Sciatic nerve (tissue), 2 donors: ENCODE measurements at regions not wholly inside any gene's neighbourhood (a gene's known extent, or its start where the extent isn't known, plus 50 kb on each side); places are given as distances from the start of the nearest gene placed in this dataset.
"Not testable (repeated sequence)": the region's sequence is repeated elsewhere in the genome, so short reads cannot be mapped to it uniquely, and the experiment has no call there.

Experiments
- ATAC-seq: fragments of 200-7000 bp; cut with Tn5 transposase; one replicate; pipeline ENCODE4 v1.9.1; 2020; ENCODE audit warnings: mild to moderate bottlenecking, moderate library complexity
- DNase-seq: peaks from one replicate; pipeline ENCODE4 v3.0.0-alpha.2; 2020; ENCODE audit warnings: low spot score
- intact Hi-C: fragments of 100-400 bp; cut with DNase I; formaldehyde crosslinking; loops from one replicate; pipeline ENCODE4 v1.14.2; 2022
- donor health status: DM: no; HTN: no; CAD: no.
- donor health status: DM: no; HTN: no; CAD: no.

DNA sequence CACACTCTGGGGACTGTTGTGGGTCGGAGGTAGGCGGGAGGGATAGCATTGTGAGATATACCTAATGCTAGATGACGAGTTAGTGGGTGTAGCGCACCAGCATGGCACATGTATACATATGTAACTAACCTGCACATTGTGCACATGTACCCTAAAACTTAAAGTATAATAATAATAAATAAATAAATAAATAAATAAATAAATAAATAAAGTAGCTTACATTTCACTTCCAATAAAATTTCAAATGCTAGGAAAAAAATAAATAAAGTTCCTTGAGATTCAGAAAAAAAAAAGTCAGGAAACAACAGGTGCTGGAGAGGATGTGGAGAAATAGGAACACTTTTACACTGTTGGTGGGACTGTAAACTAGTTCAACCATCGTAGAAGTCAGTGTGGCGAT, 353.5 kb upstream of the UBE2E2 start:
- ATAC-seq, DNase-seq, intact Hi-C loops: not testable (repeated sequence)

DNA sequence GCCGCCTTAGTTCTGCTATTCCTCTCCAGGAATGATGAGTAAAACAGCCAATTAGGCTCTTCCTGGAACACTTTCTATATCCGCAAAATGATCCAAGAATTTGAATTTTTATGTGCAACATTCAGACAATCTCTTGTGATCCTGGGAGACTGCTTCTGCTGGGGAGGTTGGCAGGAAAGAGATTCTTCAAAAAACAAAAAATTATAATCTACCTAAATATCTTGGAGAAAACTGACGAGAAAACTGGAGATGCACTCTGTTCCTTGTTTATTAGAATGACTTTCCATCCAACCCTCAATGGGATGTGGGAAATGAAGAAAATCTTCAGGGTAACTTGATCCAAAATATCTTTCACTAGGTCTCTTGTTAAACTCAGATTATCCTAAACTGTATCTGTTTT, 346.3 kb upstream of the UBE2E2 start:
- no peak for DNase-seq
- intact Hi-C loops: no loop called here
- ATAC-seq: no peak

DNA sequence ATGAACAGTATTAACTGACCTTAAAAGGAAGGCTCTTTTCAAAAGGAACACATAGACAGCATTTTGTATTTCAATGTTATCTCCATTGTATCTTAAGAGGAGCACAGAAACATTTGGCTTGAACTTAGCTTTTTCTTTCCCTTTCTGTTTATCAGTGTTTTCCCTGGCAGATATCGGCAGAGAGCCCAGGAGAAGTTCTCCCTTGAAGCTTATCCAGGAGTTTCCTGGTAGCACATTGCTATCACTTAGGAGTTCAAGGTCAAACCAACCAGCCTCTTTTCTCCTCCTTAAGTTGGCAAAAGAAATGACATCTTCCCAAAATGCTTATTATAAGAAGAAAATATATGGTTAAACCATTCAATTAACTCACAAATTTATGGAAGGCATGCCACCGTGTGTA, 344.6 kb upstream of the UBE2E2 start:
- intact Hi-C loops: no loop called here
- DNase-seq: no peak
- ATAC-seq: peak; percentile 36

DNA sequence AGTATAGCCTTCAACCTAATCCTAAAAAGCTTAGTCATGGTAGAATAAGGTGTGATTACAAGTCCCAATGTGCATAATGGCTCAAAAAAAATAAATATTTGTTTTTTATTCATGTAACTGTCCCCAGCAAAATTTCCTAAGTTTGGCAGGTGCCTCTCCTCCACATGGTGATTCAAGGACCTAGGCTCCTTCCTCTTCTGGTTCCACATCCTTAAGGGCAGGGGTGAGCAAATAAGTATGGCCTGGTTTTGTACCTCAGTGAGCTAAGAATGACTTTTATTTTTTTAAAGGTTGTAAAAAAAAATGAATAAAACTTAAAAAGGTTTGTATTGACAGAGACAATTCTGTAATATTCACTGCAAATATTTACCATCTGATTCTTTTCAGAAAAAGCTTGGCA, 343.5 kb upstream of the UBE2E2 start:
- DNase-seq: no peak
- intact Hi-C loops: no loop called here
- no peak for ATAC-seq

DNA sequence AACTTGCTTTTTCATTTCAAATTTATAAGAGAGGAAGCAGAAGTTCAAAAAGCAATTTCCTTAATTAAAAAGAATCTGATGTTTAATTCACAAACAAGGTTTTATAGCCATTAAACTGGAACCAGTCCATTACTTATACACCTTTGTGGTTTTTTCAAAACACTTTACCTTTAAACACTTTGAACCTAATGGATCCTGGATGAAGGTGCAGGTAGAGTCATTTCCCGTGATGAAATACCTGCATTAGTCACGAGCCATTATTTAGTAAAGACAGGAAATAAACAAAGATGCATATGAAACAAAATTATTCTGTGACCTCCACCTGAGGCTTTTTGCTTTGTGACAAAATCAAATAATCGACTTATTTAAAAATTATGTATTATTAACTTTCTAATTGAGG, 341.7 kb upstream of the UBE2E2 start:
- ATAC-seq (no peak), DNase-seq (no peak)
- intact Hi-C loops: no loop called here

DNA sequence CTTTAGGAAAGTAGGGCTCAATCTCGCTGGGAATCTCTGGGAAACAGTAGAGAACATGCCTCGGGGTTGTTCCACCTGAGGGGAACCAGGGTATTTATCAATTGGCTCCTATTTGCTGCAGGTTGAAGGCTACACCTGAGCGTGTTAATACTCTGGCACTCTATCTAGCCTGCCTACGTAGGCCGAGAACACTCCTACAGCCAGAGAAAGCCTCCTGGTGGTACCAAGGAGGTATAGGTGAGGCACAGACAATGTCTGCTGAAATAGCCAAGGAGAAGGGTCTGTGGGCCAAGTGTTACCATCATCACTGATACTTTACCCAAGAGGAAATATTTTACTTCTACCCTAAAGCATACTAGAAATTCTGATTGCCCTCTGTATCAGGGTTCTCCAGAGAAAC, 341.0 kb upstream of the UBE2E2 start:
- intact Hi-C loops: no loop called here
- DNase-seq (no peak), ATAC-seq (no peak)

DNA sequence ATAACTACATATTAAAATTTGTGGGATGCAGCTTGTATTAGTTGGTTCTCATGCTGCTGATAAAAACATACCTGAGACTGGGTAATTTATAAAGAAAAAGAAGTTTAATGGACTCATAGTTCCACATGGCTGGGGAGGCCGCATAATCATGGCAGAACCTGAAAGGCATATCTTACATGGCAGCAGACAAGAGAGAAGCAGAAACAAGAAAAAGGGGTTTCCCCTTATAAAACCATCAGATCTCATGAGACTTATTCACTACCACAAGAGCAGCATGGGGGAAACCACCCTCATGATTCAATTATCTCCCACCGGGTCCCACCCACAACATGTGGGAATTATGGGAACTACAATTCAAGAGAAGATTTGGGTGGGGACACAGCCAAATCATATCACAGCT, 320.3 kb upstream of the UBE2E2 start:
- ATAC-seq, intact Hi-C loops, DNase-seq: not testable (repeated sequence)

DNA sequence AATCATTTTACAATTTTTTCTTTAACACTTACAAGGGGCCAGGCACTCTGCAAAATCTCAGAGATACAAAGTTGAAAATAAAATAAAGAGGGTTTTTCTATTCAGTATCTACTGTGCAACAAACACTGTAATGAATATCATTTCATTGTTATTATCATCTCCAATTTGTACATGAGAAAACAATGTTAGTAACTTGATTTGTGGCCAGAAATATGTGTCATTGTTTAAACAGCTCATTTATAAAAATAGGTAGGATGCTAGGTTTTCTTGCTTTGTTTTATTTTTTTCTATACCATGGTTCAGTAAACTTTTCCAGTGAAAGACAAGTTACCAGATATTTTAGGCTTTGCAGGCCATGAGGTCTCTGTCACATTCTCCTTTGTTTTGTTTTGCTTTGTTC, 318.1 kb upstream of the UBE2E2 start:
- intact Hi-C loops: no loop called here
- ATAC-seq (no peak), DNase-seq (no peak)

DNA sequence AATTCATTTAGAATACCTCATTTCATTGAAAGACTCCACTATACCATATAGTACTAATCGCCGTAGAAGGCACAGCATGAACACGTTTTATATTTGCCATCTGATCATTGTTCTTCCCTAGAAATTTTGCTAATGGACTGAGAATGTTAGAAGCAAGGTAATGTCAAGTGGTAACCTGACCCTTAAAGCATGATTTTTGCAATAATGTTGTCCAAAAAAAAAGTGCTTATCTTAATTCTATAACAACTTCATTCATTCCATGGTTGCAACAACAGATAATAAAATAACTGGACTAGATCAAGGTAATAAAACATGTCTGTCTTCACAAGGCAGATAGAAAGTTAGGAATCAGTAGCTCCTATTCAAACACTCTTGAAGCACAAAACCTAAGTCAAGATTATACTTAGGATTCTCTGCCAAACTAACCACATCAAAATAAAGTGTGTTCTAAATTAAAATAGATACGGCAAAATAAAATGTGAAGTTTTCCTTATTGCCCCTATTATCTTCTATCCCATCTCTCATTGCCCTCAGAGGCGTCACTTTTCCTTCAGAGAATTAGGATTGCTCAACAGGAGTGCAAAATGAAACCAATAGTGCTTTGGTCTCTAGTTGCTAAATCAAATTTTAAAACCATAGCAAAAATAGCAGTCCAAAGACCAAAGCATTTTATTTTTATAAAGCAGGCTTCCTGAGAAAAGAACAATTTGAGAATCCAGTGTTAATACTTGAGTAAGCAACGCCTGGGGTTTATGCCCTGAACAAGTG, 317.4 kb upstream of the UBE2E2 start:
- DNase-seq: no peak
- peak; percentile 82 for ATAC-seq
- intact Hi-C loops: no loop called here

DNA sequence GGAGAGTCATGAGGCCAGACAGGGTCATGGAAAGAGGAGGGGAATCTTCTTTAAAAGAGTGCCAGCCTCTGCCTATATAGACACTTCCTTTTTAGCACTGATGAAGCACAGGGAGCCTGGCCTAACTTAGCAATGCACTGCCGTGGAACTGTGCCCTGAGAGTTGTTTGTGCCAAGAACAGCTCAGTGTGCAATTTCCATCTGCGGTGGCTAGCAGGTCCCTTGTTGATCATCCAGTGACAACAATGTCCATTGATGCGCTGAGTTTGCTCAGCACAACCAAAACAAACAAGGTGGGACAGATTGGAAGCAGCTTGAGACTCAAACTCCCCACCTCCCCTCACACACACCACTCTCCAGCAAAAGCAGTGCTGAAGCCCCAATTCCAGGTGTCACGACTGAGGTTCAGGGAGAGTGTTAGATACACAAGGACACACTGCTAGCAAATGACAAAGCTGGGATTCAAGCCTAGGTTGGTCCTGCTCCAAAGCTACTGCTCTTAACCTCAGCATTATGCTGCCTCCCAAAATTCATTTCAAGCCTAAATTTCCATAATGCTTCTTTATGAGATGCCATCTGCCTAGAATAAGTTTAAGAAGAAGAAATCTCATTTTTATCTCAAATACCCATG, 316.6 kb upstream of the UBE2E2 start:
- DNase-seq: peak; percentile 70
- peak; percentile 93 for ATAC-seq
- intact Hi-C loops: no loop called here

DNA sequence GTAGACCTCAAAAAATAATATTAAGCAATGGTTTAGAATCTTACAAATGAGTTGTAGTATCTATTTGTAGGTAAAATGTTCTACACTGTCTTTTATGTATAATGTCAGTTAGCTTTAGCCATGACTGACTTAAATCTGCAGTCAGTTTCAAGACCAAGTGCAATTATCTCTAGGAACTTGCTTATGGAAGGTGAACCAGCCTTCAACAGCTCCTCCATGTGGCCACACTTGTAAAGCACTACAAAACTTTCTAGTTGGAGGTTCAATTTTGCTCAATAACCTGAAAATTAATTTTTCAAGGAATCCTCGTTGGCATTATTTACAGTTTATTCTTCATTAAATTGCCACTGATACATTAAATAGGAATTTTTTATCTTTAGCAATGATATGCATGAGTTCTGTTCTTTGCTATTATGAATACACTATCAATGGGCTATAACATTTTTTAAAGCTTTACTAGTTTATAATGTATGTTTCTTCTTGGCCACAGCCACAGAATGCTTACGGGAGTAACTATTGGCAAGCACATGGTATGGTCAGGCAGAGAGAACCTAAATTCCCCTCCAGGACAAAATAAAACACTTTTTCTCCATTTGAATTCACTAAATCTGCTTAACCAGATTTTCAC, 315.3 kb upstream of the UBE2E2 start:
- no peak for ATAC-seq
- DNase-seq: no peak
- intact Hi-C loops: no loop called here

DNA sequence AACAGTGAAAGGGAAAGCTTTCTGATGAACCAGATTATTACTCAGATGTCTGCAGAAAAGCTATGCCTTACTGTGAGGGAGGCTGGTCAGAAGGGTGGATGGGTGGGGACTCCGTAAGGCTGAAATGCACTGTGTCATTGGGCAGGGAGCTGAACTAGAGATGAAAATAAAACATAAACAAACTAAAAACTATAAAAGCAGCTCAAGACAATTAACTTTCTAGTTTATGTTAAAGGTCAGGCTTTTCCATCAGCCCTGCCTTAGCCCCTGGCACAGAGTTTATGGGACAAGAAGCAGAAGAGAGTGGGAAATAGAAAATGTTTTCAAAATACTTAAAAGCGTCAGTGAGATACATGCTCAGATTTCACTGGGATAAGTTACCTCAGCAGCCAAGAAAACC, 310.0 kb upstream of the UBE2E2 start:
- ATAC-seq (peak; percentile 55), DNase-seq (no peak)
- intact Hi-C loops: no loop called here

DNA sequence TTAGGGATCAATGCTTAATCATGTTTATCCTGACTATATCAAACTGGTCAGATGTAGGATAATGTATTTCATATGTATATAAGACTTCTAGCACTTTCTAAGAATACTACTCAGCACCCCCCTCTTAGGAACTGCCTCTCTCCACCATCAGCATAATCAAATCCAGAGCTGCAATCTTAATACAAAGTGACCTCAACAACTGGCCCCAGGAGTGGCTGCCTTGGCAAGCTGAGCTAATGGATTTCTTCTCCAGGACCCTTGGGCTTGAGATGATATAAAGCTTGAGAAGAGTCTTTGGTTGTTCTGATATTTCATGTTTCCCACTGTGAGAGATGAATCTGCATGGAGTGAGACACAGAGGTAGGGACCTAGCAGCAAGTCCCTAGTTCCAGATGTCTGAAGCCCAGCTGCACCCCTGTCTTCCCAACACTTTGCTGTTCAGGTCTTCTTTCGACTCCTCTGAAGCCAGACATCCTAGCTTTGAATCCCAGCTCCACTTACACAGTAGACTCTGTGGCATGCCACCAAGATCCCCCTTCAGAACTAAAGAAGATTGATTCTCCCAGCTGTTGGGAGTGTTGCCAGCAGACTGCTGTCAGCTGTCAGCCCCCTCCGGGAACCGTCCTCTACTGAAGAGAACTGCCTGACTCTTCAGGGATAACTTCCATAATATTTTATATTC, 309.3 kb upstream of the UBE2E2 start:
- intact Hi-C loops: no loop called here

DNA sequence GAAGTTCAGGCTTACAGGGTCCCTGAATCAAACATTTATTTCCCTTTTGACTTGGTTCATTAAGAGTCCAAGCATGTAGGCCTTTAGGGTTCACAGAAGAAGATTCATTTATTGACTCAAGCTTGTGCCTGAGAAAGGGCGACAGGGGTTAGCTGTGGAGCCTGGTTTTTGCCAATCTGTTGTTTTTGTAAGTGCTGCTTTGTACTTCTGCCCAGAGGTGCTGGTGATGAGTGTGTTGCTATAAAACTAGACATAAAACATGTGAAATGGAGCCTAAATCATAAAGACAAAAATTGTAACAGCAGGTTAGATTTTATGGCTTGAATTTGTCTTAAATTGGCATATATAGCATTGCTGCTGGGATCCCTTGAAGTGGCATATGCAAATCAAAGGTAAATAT, 308.3 kb upstream of the UBE2E2 start:
- intact Hi-C loops: no loop called here
- DNase-seq (no peak), ATAC-seq (no peak)

More for the DNA sequence above, 309.3 kb upstream of the UBE2E2 start:
- ATAC-seq (peak; percentile 78), DNase-seq (no peak)

DNA sequence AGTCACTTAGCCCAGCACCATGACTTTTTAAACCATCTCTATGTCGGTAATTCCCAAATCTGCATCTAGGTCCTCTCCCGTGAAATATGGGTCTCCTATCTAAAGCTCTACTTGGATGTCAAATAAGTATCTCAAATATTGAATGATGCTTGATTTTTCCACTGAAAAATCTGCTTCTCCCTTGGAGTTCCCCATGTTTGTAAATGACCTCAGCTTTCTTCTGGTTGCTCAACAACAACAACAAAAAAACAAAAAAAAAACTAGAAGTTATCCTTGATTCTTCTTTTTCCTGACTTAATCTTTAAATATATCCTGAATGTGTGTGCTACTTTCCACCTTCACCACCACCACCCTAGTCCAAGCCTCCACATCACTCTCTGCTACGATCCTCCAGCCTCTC, 307.5 kb upstream of the UBE2E2 start:
- ATAC-seq: no peak
- DNase-seq: no peak
- intact Hi-C loops: no loop called here

DNA sequence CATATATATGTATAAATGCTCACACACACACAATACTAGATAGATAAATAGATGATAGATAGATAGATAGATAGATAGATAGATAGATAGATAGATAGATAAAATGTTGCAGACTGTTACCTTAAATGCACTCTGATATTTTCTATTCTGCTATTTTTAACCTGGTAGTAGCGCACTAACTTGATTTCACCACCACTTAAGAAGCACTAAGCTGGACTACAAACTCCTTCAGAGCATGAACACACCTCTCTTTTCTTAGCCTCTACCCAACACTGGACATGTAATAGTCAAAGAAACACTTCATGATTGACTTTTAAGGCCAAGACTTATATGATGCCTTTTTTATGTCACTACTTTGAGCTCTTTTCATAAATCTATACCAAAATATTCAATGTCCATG, 304.6 kb upstream of the UBE2E2 start:
- DNase-seq: no peak
- no peak for ATAC-seq
- intact Hi-C loops: no loop called here

DNA sequence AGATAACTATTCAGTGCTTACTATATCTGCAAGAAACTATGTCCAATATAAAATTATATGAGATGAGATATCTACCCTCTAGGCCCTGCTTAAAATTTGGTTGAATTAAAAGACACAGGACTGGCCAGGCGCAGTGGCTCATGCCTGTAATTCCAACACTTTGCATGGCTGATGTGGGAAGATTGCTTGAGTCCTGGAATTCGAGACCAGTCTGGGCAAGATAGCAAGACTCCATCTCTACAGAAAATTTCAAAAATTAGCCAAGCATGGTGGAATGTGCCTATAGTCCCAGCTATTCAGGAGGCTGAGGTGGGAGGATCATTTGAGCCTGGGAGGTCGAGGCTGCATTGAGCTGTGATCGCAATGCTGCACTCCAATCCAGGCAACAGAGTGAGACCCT, 303.7 kb upstream of the UBE2E2 start:
- DNase-seq: no peak
- intact Hi-C loops: no loop called here
- ATAC-seq: no peak

DNA sequence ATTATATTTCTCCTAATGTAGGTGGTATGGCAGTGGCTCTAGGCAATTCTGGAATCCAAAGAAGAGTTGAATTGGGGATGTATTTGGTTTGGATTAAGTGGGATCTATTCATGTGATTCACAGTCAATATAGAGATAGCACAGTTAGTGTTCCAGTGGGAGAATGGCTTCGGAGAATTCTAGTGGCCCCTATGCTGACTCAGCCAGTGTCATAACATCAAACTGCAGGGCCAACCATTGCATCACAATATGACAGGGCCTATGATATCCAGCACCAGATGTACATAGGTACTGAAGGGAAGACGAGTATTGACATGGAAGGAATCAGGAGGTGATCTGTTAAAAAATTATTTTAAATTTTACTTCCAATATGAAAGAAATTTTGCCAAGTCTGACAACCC, 302.8 kb upstream of the UBE2E2 start:
- ATAC-seq (no peak), DNase-seq (no peak)
- intact Hi-C loops: no loop called here

DNA sequence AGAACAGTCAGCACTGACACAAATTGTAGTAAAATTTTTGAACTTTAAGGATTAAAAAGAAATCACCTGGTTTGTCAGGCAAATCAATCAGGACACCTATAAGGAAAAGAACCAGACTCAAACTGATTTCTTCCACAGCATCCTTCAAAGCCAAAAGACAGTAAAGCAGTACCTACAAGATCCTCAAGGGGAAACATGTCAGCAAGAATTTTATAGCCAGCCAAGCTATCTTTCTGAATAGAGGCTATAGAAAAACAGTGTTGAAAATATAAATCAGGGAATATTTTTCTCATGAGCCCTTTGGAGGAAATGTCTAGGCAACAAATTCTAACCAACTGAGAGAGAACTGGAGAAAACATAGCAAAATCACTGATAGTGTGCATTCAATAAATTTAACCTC, 301.4 kb upstream of the UBE2E2 start:
- DNase-seq (no peak), ATAC-seq (no peak)
- intact Hi-C loops: no loop called here

DNA sequence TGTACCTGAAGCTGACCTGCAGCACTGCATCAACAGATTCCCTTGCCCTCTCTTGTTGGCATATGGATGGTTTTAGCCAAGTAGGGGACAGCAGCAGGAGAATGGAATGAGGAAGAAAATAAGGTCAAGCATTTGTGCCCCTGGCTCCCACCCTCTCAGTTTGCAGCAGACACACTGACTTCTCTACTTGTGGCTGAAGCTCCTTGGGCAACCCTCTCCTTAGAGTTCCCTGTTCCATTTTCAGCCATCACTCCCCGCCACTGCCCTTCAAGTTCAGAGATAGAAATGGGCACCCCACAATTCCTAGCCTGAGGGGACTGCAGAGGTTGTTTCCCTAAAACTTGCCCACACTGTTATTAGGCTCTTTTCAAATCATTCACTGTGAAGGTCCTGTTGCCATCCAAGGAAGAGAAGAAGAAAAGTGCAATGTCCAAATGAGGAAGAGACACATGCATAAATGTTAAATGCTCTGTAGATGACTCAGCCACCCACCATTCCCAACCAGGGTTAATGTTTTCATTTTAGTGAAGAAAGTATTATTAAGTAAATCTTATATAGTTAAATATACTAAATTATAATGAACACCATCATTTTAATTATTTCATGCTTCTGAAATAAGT, 295.9 kb upstream of the UBE2E2 start:
- DNase-seq (no peak), ATAC-seq (no peak)
- intact Hi-C loops: no loop called here
